CD4-positive, alpha-beta T cell (primary cell): ENCODE measurements at regions not wholly inside any gene's neighbourhood (a gene's known extent, or its start where the extent isn't known, plus 50 kb on each side); places are given as distances from the start of the nearest gene placed in this dataset.
"Not testable (repeated sequence)": the region's sequence is repeated elsewhere in the genome, so short reads cannot be mapped to it uniquely, and the experiment has no call there.

Experiments used
- ATAC-seq: fragments of 200-7000 bp; cut with Tn5 transposase; one replicate; pipeline ENCODE4 v1.10.0; 2022; ENCODE audit warnings: mild to moderate bottlenecking; ENCODE audit not compliant: poor library complexity
- CTCF ChIA-PET: fragments of 350-600 bp; sonication (Branson Sonifier 250); formaldehyde crosslinking; loops from one replicate; lab custom pipeline; 2021; ENCODE audit warnings: antibody characterized with exemption, inconsistent platforms; lab: Charles Lee
- POLR2A ChIA-PET: fragments of 350-600 bp; sonication (Branson Sonifier 250); formaldehyde crosslinking; loops from one replicate; lab custom pipeline; 2021; ENCODE audit warnings: antibody characterized with exemption, inconsistent platforms; lab: Charles Lee
- DNase-seq, 14 experiments: peaks; one replicate each; pipeline ENCODE4 v3.0.0-alpha.2; 2013 to 2020; ENCODE audit warnings: mixed read lengths in 2 of 14
- H3K27ac ChIP-seq, 2 donors: one replicate each; pipeline versions ENCODE4 v1.5.1 to v1.7.0; 2013; ENCODE audit warnings: low read length in 2 of 2, low read depth in 1 of 2, mild to moderate bottlenecking in 1 of 2
- H3K27me3 ChIP-seq, 2 experiments: 1 replicate in 1 of 2; 2 replicates in 1 of 2; pipeline versions ENCODE4 v1.6.1 to v1.7.0; 2013; ENCODE audit warnings: low read length in 2 of 2, control low read depth in 1 of 2, mild to moderate bottlenecking in 1 of 2, moderate library complexity in 1 of 2; ENCODE audit not compliant: insufficient read depth in 2 of 2, control insufficient read depth in 1 of 2
- H3K36me3 ChIP-seq: one replicate; pipeline ENCODE4 v1.6.1; 2013; ENCODE audit warnings: low read length, control low read depth; ENCODE audit not compliant: insufficient read depth
- H3K4me1 ChIP-seq: one replicate; pipeline ENCODE4 v1.6.1; 2013; ENCODE audit warnings: low read length, control low read depth; ENCODE audit not compliant: insufficient read depth
- H3K4me3 ChIP-seq: one replicate; pipeline ENCODE4 v1.5.1; 2013; ENCODE audit warnings: mild to moderate bottlenecking, low read length, moderate library complexity
- H3K9me3 ChIP-seq, 2 experiments: 1 replicate in 1 of 2; 2 replicates in 1 of 2; pipeline versions ENCODE4 v1.6.1 to v1.7.0; 2013; ENCODE audit warnings: low read length in 2 of 2, mild to moderate bottlenecking in 2 of 2, control low read depth in 1 of 2, moderate library complexity in 1 of 2; ENCODE audit not compliant: control insufficient read depth in 1 of 2, insufficient read depth in 1 of 2
- H3K27ac Mint-ChIP-seq: one replicate; pipeline ENCODE4 v1.8.0; 2020; ENCODE audit warnings: mixed read lengths
- H3K27me3 Mint-ChIP-seq: one replicate; pipeline ENCODE4 v1.8.0; 2021; ENCODE audit warnings: mixed read lengths
- H3K36me3 Mint-ChIP-seq: one replicate; pipeline ENCODE4 v1.8.0; 2021; ENCODE audit warnings: low read depth, mixed read lengths
- H3K4me1 Mint-ChIP-seq: one replicate; pipeline ENCODE4 v1.8.0; 2021; ENCODE audit warnings: low read depth, mixed read lengths
- H3K4me3 Mint-ChIP-seq: one replicate; pipeline ENCODE4 v1.8.0; 2020; ENCODE audit warnings: mild to moderate bottlenecking, mixed read lengths
- H3K9me3 Mint-ChIP-seq: one replicate; pipeline ENCODE4 v1.8.0; 2020; ENCODE audit warnings: mixed read lengths
- intact Hi-C, 2 experiments: fragments of 100-400 bp; cut with DNase I in 1 of 2; cut with micrococcal nuclease in 1 of 2; formaldehyde crosslinking; loops; one replicate each; pipeline versions ENCODE4 v1.15.1 to v1.9.0; 2023 to 2025; cut with DNase I, micrococcal nuclease

- H3K4me1 ChIP-seq, H3K27ac Mint-ChIP-seq, H3K4me3 ChIP-seq, ATAC-seq, POLR2A ChIA-PET, H3K27me3 ChIP-seq, intact Hi-C loops, H3K9me3 Mint-ChIP-seq, CTCF ChIA-PET, H3K27ac ChIP-seq, H3K36me3 Mint-ChIP-seq, H3K4me1 Mint-ChIP-seq, H3K9me3 ChIP-seq, H3K4me3 Mint-ChIP-seq, H3K36me3 ChIP-seq, H3K27me3 Mint-ChIP-seq: not testable (repeated sequence)
- peak in 1 of 14 experiments; percentile 3 for DNase-seq
Measured at GRCh38 chr9:62452572-62452971, 1262.7 kb downstream of the SPATA31A7 start.

GRCh38 chr9:62464181-62464580 lies 1274.3 kb downstream of the SPATA31A7 start:
- CTCF ChIA-PET, H3K27me3 ChIP-seq, H3K4me1 ChIP-seq, H3K27me3 Mint-ChIP-seq, H3K27ac Mint-ChIP-seq, H3K4me1 Mint-ChIP-seq, H3K4me3 ChIP-seq, H3K9me3 Mint-ChIP-seq, intact Hi-C loops, POLR2A ChIA-PET, H3K4me3 Mint-ChIP-seq, H3K36me3 ChIP-seq, ATAC-seq, H3K36me3 Mint-ChIP-seq, H3K27ac ChIP-seq, H3K9me3 ChIP-seq, DNase-seq: not testable (repeated sequence)

- POLR2A ChIA-PET, H3K9me3 Mint-ChIP-seq, H3K27me3 Mint-ChIP-seq, H3K4me1 Mint-ChIP-seq, H3K27me3 ChIP-seq, CTCF ChIA-PET, H3K4me3 Mint-ChIP-seq, H3K4me3 ChIP-seq, H3K27ac Mint-ChIP-seq, H3K36me3 Mint-ChIP-seq, DNase-seq, intact Hi-C loops, H3K27ac ChIP-seq, ATAC-seq, H3K36me3 ChIP-seq, H3K4me1 ChIP-seq, H3K9me3 ChIP-seq: not testable (repeated sequence)
Measured at GRCh38 chr9:62464948-62465347, 1275.1 kb downstream of the SPATA31A7 start.
